ENCODE measurements at regions not wholly inside any gene's neighbourhood (a gene's known extent, or its start where the extent isn't known, plus 50 kb on each side); places are given as distances from the start of the nearest gene placed in this dataset.

DNA sequence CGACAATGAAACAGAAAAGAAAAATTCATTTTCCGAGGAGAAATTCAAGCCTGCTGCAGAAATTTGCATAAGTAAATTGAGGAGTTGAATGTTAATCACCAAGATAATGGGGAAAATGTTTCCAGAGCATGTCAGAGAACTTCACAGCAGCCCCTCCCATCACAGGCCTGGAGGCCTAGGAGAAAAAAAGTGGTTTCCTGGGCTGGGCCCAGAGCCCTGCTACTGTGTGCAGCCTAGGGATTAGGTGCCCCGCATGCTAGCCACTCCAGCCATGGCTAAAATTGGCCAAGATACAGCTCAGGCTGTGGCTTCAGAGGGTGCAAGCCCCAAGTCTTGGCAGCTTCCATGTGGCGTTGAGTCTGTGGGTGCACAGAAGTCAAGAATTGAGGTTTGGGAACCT is 82.7 kb upstream of the EFNA5 start:
- no peak overlapping the region for H3K27ac ChIP-seq
- ATAC-seq = no peak
- intact Hi-C loops (cut with DNase I; ENCODE audit: low total_unique reads) (no loop called here), in situ Hi-C loops (cut with MboI; ENCODE audit: low sequenced_read_pairs in 4 of 4) (no loop called here)
- no peak overlapping the region for H3K4me3 ChIP-seq
- no peak for TF ChIP-seq POLR2A (IDR thresholded peaks at IDR 0.05)
- TF ChIP-seq, protein P1, sequence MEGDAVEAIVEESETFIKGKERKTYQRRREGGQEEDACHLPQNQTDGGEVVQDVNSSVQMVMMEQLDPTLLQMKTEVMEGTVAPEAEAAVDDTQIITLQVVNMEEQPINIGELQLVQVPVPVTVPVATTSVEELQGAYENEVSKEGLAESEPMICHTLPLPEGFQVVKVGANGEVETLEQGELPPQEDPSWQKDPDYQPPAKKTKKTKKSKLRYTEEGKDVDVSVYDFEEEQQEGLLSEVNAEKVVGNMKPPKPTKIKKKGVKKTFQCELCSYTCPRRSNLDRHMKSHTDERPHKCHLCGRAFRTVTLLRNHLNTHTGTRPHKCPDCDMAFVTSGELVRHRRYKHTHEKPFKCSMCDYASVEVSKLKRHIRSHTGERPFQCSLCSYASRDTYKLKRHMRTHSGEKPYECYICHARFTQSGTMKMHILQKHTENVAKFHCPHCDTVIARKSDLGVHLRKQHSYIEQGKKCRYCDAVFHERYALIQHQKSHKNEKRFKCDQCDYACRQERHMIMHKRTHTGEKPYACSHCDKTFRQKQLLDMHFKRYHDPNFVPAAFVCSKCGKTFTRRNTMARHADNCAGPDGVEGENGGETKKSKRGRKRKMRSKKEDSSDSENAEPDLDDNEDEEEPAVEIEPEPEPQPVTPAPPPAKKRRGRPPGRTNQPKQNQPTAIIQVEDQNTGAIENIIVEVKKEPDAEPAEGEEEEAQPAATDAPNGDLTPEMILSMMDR (IDR thresholded peaks at IDR 0.05 in 4 of 5, conservative IDR thresholded peaks at IDR 0.05 in 1 of 5) = no peak
- H3K36me3 ChIP-seq = no peaks in the 10 kb centered on the region
- no peaks in the 10 kb centered on the region for H3K9me3 ChIP-seq
- H3K27me3 ChIP-seq = no peaks in the 10 kb centered on the region
- no peaks in the 10 kb centered on the region for H3K4me1 ChIP-seq
- DNase-seq = no peak

DNA sequence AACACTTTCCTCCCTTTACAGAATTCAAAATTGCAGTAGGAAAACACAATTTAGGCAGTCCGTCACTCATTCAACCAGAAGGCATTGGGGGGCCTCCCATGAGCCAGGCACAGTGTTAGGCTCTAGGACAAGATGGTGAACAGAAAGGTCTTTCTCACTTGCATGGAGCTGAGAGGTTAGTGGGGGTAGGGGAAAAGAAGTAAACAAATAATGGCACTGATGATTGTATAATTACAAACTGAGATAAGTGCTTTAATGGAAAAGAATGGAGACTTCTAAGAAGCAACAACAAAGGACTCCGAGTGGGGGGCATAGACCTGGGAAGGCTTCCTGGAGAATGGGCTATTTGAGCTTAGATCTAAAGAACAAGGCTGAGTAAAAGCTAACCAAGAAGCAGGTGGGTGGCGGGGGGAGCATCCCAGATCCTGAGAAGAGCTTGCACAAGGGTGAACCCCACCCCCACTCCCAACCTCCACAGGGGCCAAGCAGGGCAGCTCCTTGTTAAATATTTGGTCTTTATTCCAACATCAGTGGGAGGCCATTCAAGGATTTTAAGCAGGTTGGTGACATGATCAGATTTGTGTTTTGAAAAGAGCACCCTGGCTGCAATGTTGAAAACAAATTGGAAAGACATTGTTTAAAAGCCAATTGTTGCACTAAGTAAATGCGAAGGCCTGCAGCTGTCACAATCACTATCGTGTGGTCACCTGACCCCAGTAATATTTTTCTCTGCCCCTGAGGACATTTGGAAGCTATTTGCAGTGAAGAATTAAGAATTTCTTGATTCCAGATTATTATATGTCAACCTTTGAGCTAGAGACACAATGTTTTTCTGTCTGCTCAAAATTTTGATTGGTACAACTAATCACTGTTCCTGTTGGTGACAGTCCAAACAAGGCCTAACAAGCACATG is 73.9 kb upstream of the EFNA5 start:
- no peak overlapping the region for H3K27ac ChIP-seq
- intact Hi-C loops (cut with DNase I; ENCODE audit: low total_unique reads) = no loop called here

DNA sequence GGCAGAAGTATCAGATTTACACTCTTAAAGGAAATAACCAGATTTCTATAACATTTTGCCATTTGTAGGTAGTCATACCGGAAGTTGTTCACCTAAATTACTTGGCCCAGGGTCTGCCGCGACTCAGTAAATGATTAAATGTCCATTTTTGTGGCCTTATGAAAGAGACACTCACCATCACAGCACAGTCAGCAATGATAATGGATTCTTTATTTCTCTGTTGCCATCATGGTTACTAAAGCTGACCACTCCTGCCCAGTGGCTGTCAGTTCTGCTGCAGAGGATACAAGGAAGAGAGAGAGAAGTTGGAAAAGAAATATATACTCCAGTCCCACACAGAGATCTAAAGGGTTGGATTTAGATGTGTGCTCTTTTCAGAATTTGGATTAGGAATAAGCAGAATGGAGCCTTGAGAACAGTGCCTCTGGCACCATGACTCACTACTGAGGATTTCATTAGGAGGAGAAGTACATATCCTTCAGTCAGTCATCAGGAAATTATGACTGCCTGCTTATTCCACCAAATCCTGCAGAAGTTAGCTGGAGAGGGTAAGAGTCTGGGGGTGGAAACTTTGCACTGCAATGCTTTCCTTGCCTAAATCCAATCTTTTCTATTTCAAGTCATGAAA is 72.8 kb upstream of the EFNA5 start:
- H3K27ac ChIP-seq = no peak overlapping the region
- no peaks in the 10 kb centered on the region for H3K9me3 ChIP-seq
- no peak for DNase-seq
- no peaks in the 10 kb centered on the region for H3K4me1 ChIP-seq
- no peaks in the 10 kb centered on the region for H3K36me3 ChIP-seq
- intact Hi-C loops (cut with DNase I; ENCODE audit: low total_unique reads) (no loop called here), in situ Hi-C loops (cut with MboI; ENCODE audit: low sequenced_read_pairs in 4 of 4) (no loop called here)
- no peak overlapping the region for H3K4me3 ChIP-seq
- TF ChIP-seq, protein P1 (IDR thresholded peaks at IDR 0.05 in 4 of 5, conservative IDR thresholded peaks at IDR 0.05 in 1 of 5) = no peak
- TF ChIP-seq POLR2A (IDR thresholded peaks at IDR 0.05) = no peak
- H3K27me3 ChIP-seq = no peaks in the 10 kb centered on the region
- no peak for ATAC-seq

More for the DNA sequence above, 73.9 kb upstream of the EFNA5 start:
- no peak for DNase-seq
- Histone ChIP-seq H3K27me3 (no peaks in the 10 kb centered on the region), H3K9me3 (no peaks in the 10 kb centered on the region), H3K36me3 (no peaks in the 10 kb centered on the region), H3K4me3 (no peak overlapping the region), H3K4me1 (no peaks in the 10 kb centered on the region)
- TF ChIP-seq, protein P1 (IDR thresholded peaks at IDR 0.05 in 4 of 5, conservative IDR thresholded peaks at IDR 0.05 in 1 of 5) = no peak
- no peak for TF ChIP-seq POLR2A (IDR thresholded peaks at IDR 0.05)
- no peak for ATAC-seq
- in situ Hi-C loops (cut with MboI; ENCODE audit: low sequenced_read_pairs in 4 of 4) = no loop called here

DNA sequence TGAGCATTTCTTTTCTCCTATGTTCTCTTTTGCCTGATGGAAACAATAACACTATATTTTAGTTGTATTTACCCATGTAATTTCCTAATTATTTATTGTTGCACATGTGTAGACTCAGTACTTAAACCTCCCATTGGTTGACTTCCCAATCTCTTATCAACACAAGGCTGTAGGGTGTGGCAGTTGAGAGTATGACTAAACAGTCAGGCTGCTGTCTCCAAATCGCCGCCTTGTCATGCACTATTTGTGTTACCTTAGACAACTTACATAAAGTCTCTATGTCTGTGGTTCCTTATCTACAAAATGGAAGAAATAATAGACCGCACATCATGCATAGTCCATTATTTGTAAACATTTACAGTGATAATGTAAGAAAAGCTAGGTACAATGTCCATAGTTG is 68.9 kb upstream of the EFNA5 start:
- TF ChIP-seq POLR2A (IDR thresholded peaks at IDR 0.05) = no peak
- TF ChIP-seq, protein P1 (IDR thresholded peaks at IDR 0.05 in 4 of 5, conservative IDR thresholded peaks at IDR 0.05 in 1 of 5) = no peak
- intact Hi-C loops (cut with DNase I; ENCODE audit: low total_unique reads) (no loop called here), in situ Hi-C loops (cut with MboI; ENCODE audit: low sequenced_read_pairs in 4 of 4) (no loop called here)
- Histone ChIP-seq H3K27me3 (no peaks in the 10 kb centered on the region), H3K27ac (no peak overlapping the region), H3K36me3 (no peaks in the 10 kb centered on the region), H3K4me3 (no peak overlapping the region), H3K9me3 (no peaks in the 10 kb centered on the region), H3K4me1 (no peaks in the 10 kb centered on the region)
- ATAC-seq = no peak
- no peak for DNase-seq
